GM23338 (cell line): ENCODE measurements at regions not wholly inside any gene's neighbourhood (a gene's known extent, or its start where the extent isn't known, plus 50 kb on each side); places are given as distances from the start of the nearest gene placed in this dataset.

Source experiments
- ATAC-seq: fragments of 200-7000 bp; cut with Tn5 transposase; 3 replicates; pipeline ENCODE4 v1.9.1; 2020
- DNase-seq: peaks from one replicate; pipeline ENCODE4 v3.0.0-alpha.2; 2015; ENCODE audit warnings: low spot score
- H2AFZ ChIP-seq: fragments of 200-600 bp; sonication (generic); 2 replicates; pipeline ENCODE4 v1.8.0; 2016; ENCODE audit warnings: antibody characterized with exemption, mild to moderate bottlenecking, moderate library complexity
- H3F3A ChIP-seq: fragments of 200-600 bp; sonication (generic); replicated peaks from 2 replicates; pipeline ENCODE4 v1.8.0; 2017; ENCODE audit warnings: antibody characterized with exemption, mixed run types, low read depth
- H3K27ac ChIP-seq: fragments of 200-600 bp; sonication (generic); 2 replicates; pipeline ENCODE4 v1.6.1; 2016; ENCODE audit warnings: low read depth
- H3K27me3 ChIP-seq: fragments of 200-600 bp; sonication (generic); 2 replicates; pipeline ENCODE4 v1.8.0; 2016; ENCODE audit warnings: mild to moderate bottlenecking, mixed run types, moderate library complexity; ENCODE audit not compliant: insufficient read depth
- H3K36me3 ChIP-seq: fragments of 200-600 bp; sonication (generic); 2 replicates; pipeline ENCODE4 v1.8.0; 2016; ENCODE audit warnings: mild to moderate bottlenecking; ENCODE audit not compliant: insufficient read depth
- H3K4me1 ChIP-seq: fragments of 200-600 bp; sonication (generic); 2 replicates; pipeline ENCODE4 v1.8.0; 2016; ENCODE audit warnings: mild to moderate bottlenecking, moderate library complexity; ENCODE audit not compliant: insufficient read depth
- H3K4me2 ChIP-seq: fragments of 200-600 bp; sonication (generic); 2 replicates; pipeline ENCODE4 v1.7.1; 2017; ENCODE audit warnings: mixed run types
- H3K4me3 ChIP-seq: fragments of 200-600 bp; sonication (generic); 2 replicates; pipeline ENCODE4 v1.6.1; 2016; ENCODE audit warnings: mixed run types
- H3K79me2 ChIP-seq: fragments of 200-600 bp; sonication (generic); replicated peaks from 2 replicates; pipeline ENCODE4 v1.8.0; 2017; ENCODE audit warnings: mild to moderate bottlenecking; ENCODE audit not compliant: insufficient read depth
- H3K9me2 ChIP-seq: fragments of 200-600 bp; sonication (generic); 2 replicates; pipeline ENCODE4 v1.8.0; 2017; ENCODE audit not compliant: insufficient read depth
- H4K20me1 ChIP-seq: fragments of 200-600 bp; sonication (generic); replicated peaks from 2 replicates; pipeline ENCODE4 v1.8.0; 2017; ENCODE audit warnings: mild to moderate bottlenecking; ENCODE audit not compliant: insufficient read depth
- H3K27ac Mint-ChIP-seq: 2 replicates; pipeline ENCODE4 v1.8.0; 2020; ENCODE audit warnings: inconsistent platforms, mild to moderate bottlenecking, moderate library complexity, mixed read lengths
- H3K27me3 Mint-ChIP-seq: 3 replicates; pipeline ENCODE4 v1.8.0; 2022; ENCODE audit warnings: low read depth, mild to moderate bottlenecking, moderate library complexity, mixed read lengths, inconsistent platforms; ENCODE audit not compliant: insufficient read depth, poor library complexity
- H3K36me3 Mint-ChIP-seq: 3 replicates; pipeline ENCODE4 v1.8.0; 2021; ENCODE audit warnings: low read depth, mild to moderate bottlenecking, inconsistent platforms, moderate library complexity, mixed read lengths
- H3K4me1 Mint-ChIP-seq: 3 replicates; pipeline ENCODE4 v1.8.0; 2020; ENCODE audit warnings: mild to moderate bottlenecking, inconsistent platforms, mixed read lengths
- H3K4me3 Mint-ChIP-seq: 3 replicates; pipeline ENCODE4 v1.8.0; 2021; ENCODE audit warnings: moderate library complexity, mild to moderate bottlenecking, inconsistent platforms, mixed read lengths
- H3K9me3 Mint-ChIP-seq: 3 replicates; pipeline ENCODE4 v1.8.0; 2020; ENCODE audit warnings: moderate library complexity, mild to moderate bottlenecking, inconsistent platforms, mixed read lengths
- CREB1 ChIP-seq: fragments of 250-450 bp; sonication (Bioruptor Pico); IDR thresholded peaks from 2 replicates; pipeline ENCODE4 v1.5.0; 2020; ENCODE audit warnings: low read depth, mild to moderate bottlenecking, moderate library complexity
- EZH2 ChIP-seq: fragments of 200-600 bp; sonication (generic); IDR thresholded peaks from one replicate; pipeline ENCODE4 v1.8.0; 2017; ENCODE audit warnings: antibody characterized with exemption, mild to moderate bottlenecking, low read depth; ENCODE audit not compliant: unreplicated experiment
- EZH2phosphoT487 ChIP-seq: fragments of 200-600 bp; sonication (generic); IDR thresholded peaks from one replicate; pipeline ENCODE4 v1.8.1; 2018; ENCODE audit warnings: antibody characterized with exemption; ENCODE audit not compliant: unreplicated experiment
- ZNF114 ChIP-seq: fragments of 250-450 bp; sonication (Bioruptor Pico); IDR thresholded peaks from 2 replicates; pipeline ENCODE4 v1.5.0; 2020; ENCODE audit warnings: mild to moderate bottlenecking, moderate library complexity
- ZNF331 ChIP-seq: fragments of 250-450 bp; sonication (Bioruptor Pico); IDR thresholded peaks from 2 replicates; pipeline ENCODE4 v1.5.0; 2020; ENCODE audit warnings: low read depth, mild to moderate bottlenecking, moderate library complexity
- TF ChIP-seq, protein P1 (sequence below), 2 experiments: fragments of 200-600 bp in 1 of 2; sonication (generic) in 1 of 2; conservative IDR thresholded peaks; 2 replicates each; pipeline versions ENCODE4 v1.5.1 to v1.6.1; 2016 to 2017; ENCODE audit warnings: antibody characterized with exemption in 2 of 2, low read depth in 2 of 2, mild to moderate bottlenecking in 2 of 2, moderate library complexity in 1 of 2
- TF ChIP-seq, protein P2 (sequence below): IDR thresholded peaks from one replicate; pipeline ENCODE4 v1.6.1; 2018; ENCODE audit warnings: antibody characterized with exemption; ENCODE audit not compliant: unreplicated experiment

DNA sequence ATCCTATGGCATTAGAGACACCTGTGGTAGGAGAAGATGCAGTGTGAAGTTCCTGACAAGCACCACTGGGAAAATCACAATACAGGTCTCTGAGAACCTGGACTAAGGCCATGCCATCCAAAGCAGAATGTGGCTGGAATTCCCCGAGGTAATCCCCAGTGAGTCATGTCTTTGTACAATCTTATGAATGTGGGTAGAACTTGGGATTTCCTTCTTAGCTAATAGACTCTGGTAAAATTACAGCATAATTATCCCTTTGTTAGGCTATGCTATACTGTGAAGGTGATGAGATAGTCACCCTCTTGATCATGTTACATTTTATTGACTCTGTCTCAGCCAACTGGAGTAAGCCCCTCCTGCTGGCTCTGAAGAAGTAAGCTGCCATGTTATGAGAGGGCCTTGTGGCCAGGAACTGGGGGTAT, 224.3 kb upstream of the DCN start:
- DNase-seq (no peak), ATAC-seq (no peak)
- H3K4me1 Mint-ChIP-seq, result peaks cover 6% of the 10 kb centered on the region
- no peak overlapping the region for H3K27ac Mint-ChIP-seq
- no peak overlapping the region for H3K27ac ChIP-seq
- H2AFZ ChIP-seq, result no peak overlapping the region
- H3K27me3 ChIP-seq, result no peaks in the 10 kb centered on the region
- no peaks in the 10 kb centered on the region for H3K79me2 ChIP-seq
- H3K4me3 Mint-ChIP-seq, result no peak overlapping the region
- no peak for TF ChIP-seq ZNF331 (CRISPR knock-in tag)
- no peak for TF ChIP-seq EZH2phosphoT487
- TF ChIP-seq, protein P1, sequence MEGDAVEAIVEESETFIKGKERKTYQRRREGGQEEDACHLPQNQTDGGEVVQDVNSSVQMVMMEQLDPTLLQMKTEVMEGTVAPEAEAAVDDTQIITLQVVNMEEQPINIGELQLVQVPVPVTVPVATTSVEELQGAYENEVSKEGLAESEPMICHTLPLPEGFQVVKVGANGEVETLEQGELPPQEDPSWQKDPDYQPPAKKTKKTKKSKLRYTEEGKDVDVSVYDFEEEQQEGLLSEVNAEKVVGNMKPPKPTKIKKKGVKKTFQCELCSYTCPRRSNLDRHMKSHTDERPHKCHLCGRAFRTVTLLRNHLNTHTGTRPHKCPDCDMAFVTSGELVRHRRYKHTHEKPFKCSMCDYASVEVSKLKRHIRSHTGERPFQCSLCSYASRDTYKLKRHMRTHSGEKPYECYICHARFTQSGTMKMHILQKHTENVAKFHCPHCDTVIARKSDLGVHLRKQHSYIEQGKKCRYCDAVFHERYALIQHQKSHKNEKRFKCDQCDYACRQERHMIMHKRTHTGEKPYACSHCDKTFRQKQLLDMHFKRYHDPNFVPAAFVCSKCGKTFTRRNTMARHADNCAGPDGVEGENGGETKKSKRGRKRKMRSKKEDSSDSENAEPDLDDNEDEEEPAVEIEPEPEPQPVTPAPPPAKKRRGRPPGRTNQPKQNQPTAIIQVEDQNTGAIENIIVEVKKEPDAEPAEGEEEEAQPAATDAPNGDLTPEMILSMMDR (conservative IDR thresholded peaks at IDR 0.05; ENCODE audit: low read depth in 2 of 2), result no peak
- no peak for TF ChIP-seq EZH2
- TF ChIP-seq, protein P2, sequence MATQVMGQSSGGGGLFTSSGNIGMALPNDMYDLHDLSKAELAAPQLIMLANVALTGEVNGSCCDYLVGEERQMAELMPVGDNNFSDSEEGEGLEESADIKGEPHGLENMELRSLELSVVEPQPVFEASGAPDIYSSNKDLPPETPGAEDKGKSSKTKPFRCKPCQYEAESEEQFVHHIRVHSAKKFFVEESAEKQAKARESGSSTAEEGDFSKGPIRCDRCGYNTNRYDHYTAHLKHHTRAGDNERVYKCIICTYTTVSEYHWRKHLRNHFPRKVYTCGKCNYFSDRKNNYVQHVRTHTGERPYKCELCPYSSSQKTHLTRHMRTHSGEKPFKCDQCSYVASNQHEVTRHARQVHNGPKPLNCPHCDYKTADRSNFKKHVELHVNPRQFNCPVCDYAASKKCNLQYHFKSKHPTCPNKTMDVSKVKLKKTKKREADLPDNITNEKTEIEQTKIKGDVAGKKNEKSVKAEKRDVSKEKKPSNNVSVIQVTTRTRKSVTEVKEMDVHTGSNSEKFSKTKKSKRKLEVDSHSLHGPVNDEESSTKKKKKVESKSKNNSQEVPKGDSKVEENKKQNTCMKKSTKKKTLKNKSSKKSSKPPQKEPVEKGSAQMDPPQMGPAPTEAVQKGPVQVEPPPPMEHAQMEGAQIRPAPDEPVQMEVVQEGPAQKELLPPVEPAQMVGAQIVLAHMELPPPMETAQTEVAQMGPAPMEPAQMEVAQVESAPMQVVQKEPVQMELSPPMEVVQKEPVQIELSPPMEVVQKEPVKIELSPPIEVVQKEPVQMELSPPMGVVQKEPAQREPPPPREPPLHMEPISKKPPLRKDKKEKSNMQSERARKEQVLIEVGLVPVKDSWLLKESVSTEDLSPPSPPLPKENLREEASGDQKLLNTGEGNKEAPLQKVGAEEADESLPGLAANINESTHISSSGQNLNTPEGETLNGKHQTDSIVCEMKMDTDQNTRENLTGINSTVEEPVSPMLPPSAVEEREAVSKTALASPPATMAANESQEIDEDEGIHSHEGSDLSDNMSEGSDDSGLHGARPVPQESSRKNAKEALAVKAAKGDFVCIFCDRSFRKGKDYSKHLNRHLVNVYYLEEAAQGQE, result no peak
- H4K20me1 ChIP-seq, result no peaks in the 10 kb centered on the region
- H3K4me1 ChIP-seq, result no peaks in the 10 kb centered on the region
- H3F3A ChIP-seq, result no peaks in the 10 kb centered on the region
- no peak overlapping the region for H3K4me3 ChIP-seq
- no peaks in the 10 kb centered on the region for H3K27me3 Mint-ChIP-seq
- H3K36me3 Mint-ChIP-seq, result no peaks in the 10 kb centered on the region
- H3K36me3 ChIP-seq, result no peaks in the 10 kb centered on the region
- no peaks in the 10 kb centered on the region for H3K9me3 Mint-ChIP-seq
- H3K9me2 ChIP-seq, result peaks cover 20% of the 10 kb centered on the region
- no peak overlapping the region for H3K4me2 ChIP-seq

DNA sequence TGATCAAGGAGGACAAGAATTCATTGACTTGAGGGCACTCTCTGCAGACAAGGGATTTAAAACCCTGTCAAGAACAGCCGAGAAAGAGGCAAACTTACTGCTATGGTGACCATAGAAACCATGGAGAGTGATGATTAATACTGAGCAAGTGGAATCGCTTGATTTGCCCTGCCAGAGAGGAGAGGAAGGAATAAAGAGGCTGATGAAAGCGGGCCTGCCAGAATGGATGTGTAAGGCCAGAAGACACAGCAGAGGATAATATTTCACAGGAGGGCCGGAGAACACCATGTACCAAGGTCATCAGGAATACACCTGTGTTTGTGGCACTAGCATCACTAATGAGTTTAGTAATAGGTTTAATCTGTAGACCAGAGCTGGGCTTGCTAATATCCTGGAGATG, 221.8 kb upstream of the DCN start:
- Mint-ChIP-seq H3K27ac (no peak overlapping the region), H3K9me3 (no peaks in the 10 kb centered on the region), H3K4me1 (peaks cover 6% of the 10 kb centered on the region), H3K36me3 (no peaks in the 10 kb centered on the region), H3K27me3 (no peaks in the 10 kb centered on the region), H3K4me3 (no peak overlapping the region)
- no peak overlapping the region for H3K27ac ChIP-seq
- H3F3A ChIP-seq, result no peaks in the 10 kb centered on the region
- ATAC-seq (no peak), DNase-seq (no peak)
- H2AFZ ChIP-seq, result no peak overlapping the region
- H4K20me1 ChIP-seq, result no peaks in the 10 kb centered on the region
- no peak overlapping the region for H3K4me3 ChIP-seq
- no peaks in the 10 kb centered on the region for H3K4me1 ChIP-seq
- no peak overlapping the region for H3K4me2 ChIP-seq
- no peaks in the 10 kb centered on the region for H3K79me2 ChIP-seq
- H3K27me3 ChIP-seq, result no peaks in the 10 kb centered on the region
- no peaks in the 10 kb centered on the region for H3K36me3 ChIP-seq
- H3K9me2 ChIP-seq, result peaks cover 20% of the 10 kb centered on the region
- TF ChIP-seq CREB1 (CRISPR knock-in tag), result no peak
- no peak for TF ChIP-seq EZH2phosphoT487
- TF ChIP-seq, protein P1 (conservative IDR thresholded peaks at IDR 0.05; ENCODE audit: low read depth in 2 of 2), result no peak
- no peak for TF ChIP-seq EZH2
- TF ChIP-seq ZNF114 (CRISPR knock-in tag), result no peak
